ENCODE measurements at regions not wholly inside any gene's neighbourhood (a gene's known extent, or its start where the extent isn't known, plus 50 kb on each side); places are given as distances from the start of the nearest gene placed in this dataset.

DNA sequence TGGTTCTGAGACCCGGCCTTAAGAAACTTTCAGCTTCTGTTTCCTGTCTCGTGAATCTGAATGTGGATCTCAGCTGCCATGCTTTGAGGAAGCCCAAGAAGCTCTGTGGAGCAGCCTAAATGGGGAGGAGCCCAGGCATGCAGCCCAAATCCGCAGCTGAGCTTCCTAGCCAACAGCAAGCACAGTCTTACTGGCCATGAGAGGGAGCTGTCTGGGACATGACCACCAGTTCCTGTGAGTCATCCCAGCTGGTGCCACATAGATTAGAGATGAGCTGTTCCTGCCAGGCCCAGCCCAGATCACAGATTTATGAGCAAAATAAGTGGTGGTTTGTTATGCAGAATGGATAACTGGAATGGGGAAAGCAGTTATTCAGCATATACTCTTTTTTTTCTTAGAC, 224.4 kb upstream of the APCDD1 start:
- TF ChIP-seq, protein P1, sequence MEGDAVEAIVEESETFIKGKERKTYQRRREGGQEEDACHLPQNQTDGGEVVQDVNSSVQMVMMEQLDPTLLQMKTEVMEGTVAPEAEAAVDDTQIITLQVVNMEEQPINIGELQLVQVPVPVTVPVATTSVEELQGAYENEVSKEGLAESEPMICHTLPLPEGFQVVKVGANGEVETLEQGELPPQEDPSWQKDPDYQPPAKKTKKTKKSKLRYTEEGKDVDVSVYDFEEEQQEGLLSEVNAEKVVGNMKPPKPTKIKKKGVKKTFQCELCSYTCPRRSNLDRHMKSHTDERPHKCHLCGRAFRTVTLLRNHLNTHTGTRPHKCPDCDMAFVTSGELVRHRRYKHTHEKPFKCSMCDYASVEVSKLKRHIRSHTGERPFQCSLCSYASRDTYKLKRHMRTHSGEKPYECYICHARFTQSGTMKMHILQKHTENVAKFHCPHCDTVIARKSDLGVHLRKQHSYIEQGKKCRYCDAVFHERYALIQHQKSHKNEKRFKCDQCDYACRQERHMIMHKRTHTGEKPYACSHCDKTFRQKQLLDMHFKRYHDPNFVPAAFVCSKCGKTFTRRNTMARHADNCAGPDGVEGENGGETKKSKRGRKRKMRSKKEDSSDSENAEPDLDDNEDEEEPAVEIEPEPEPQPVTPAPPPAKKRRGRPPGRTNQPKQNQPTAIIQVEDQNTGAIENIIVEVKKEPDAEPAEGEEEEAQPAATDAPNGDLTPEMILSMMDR (IDR thresholded peaks at IDR 0.05; ENCODE audit: poor library complexity) = no peak
- TF ChIP-seq EZH2 (IDR thresholded peaks at IDR 0.05; ENCODE audit: borderline replicate concordance) = no peak
- no peak for TF ChIP-seq EZH2phosphoT487 (IDR thresholded peaks at IDR 0.05; ENCODE audit: low read depth, severe bottlenecking, unreplicated experiment)

All from hepatocyte (in vitro differentiated cells).